ENCODE measurements at regions not wholly inside any gene's neighbourhood (a gene's known extent, or its start where the extent isn't known, plus 50 kb on each side); places are given as distances from the start of the nearest gene placed in this dataset.

- TF ChIP-seq USF2 (IDR thresholded peaks at IDR 0.05; ENCODE audit: low read length) (no peak), BRCA1 (IDR thresholded peaks at IDR 0.05; ENCODE audit: low read depth, low read length) (no peak), CTBP2 (IDR thresholded peaks at IDR 0.05; ENCODE audit: borderline replicate concordance, insufficient read depth, insufficient read length, low read length) (no peak), GABPA (IDR thresholded peaks at IDR 0.05; ENCODE audit: borderline replicate concordance, insufficient read depth, low read length) (peak; percentile 48; the same call in 1 of the 2 replicates), POU5F1 (IDR thresholded peaks at IDR 0.05; ENCODE audit: low read depth, low read length) (0 out of 2 replicates have a peak, but pooled peaks have one; percentile 35), ZNF274 (IDR thresholded peaks at IDR 0.05; ENCODE audit: borderline replicate concordance, extremely low read depth, low read length) (no peak), RAD21 (IDR thresholded peaks at IDR 0.05 in 1 of 2, conservative IDR thresholded peaks at IDR 0.05 in 1 of 2; ENCODE audit: low read depth in 2 of 2, low read length in 2 of 2) (peak; percentile 80 to 91), CTCF (IDR thresholded peaks at IDR 0.05; ENCODE audit: control extremely low read depth in 1 of 3, insufficient read depth in 1 of 3, low read depth in 1 of 3, low read length in 3 of 3) (peak; percentile 96 to 100 (median 99)), TEAD4 (IDR thresholded peaks at IDR 0.05; ENCODE audit: low read depth, low read length) (no peak; the same call in 1 of the 2 replicates), EGR1 (IDR thresholded peaks at IDR 0.05; ENCODE audit: borderline replicate concordance, low read depth, low read length) (0 out of 2 replicates have a peak, but pooled peaks have one; percentile 17), YY1 (IDR thresholded peaks at IDR 0.05; ENCODE audit: low read depth, low read length) (peak; percentile 37; the same call in 1 of the 2 replicates), RFX5 (IDR thresholded peaks at IDR 0.05; ENCODE audit: borderline replicate concordance, low read depth, low read length) (no peak)
These were observed 171.9 kb downstream of the SHANK2 start (continued) for GRCh38 chr11:71080239-71081097.

Data from H1 (cell line).